ENCODE measurements at regions not wholly inside any gene's neighbourhood (a gene's known extent, or its start where the extent isn't known, plus 50 kb on each side); places are given as distances from the start of the nearest gene placed in this dataset.

DNA sequence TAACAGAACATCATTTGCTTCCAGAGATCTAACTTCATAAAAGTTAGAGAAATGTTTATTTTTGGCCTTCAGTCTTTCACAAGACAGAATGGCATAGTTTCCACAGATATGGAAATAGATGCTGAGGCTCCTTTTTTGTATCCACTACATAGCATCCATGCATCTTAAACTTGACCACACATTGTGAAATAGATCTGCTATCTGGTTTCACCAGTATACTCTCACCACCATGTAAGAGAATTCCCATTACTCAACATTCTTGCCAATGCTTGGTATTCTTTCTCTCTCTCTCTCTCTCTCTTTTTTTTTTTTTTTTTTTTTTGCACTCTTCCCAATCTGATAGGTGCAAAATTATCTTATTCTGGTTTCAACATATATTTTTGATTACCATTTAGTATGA lies 52.1 kb upstream of the PRMT6 start:
- TF ChIP-seq, protein P1, sequence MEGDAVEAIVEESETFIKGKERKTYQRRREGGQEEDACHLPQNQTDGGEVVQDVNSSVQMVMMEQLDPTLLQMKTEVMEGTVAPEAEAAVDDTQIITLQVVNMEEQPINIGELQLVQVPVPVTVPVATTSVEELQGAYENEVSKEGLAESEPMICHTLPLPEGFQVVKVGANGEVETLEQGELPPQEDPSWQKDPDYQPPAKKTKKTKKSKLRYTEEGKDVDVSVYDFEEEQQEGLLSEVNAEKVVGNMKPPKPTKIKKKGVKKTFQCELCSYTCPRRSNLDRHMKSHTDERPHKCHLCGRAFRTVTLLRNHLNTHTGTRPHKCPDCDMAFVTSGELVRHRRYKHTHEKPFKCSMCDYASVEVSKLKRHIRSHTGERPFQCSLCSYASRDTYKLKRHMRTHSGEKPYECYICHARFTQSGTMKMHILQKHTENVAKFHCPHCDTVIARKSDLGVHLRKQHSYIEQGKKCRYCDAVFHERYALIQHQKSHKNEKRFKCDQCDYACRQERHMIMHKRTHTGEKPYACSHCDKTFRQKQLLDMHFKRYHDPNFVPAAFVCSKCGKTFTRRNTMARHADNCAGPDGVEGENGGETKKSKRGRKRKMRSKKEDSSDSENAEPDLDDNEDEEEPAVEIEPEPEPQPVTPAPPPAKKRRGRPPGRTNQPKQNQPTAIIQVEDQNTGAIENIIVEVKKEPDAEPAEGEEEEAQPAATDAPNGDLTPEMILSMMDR (IDR thresholded peaks at IDR 0.05): no peak
- no peak for TF ChIP-seq POLR2A (IDR thresholded peaks at IDR 0.05)
- no peak for TF ChIP-seq POLR2AphosphoS5 (IDR thresholded peaks at IDR 0.05)
- TF ChIP-seq EP300 (IDR thresholded peaks at IDR 0.05): no peak
